Aorta (tissue), 5 donors: ENCODE measurements at regions not wholly inside any gene's neighbourhood (a gene's known extent, or its start where the extent isn't known, plus 50 kb on each side); places are given as distances from the start of the nearest gene placed in this dataset.
"Not testable (repeated sequence)": the region's sequence is repeated elsewhere in the genome, so short reads cannot be mapped to it uniquely, and the experiment has no call there.

Experiments
- ATAC-seq: fragments of 200-7000 bp; cut with Tn5 transposase; one replicate; pipeline ENCODE4 v1.9.1; 2022; ENCODE audit warnings: moderate library complexity; ENCODE audit not compliant: low FRiP score
- DNase-seq, 2 donors: peaks; one replicate each; pipeline ENCODE4 v3.0.0-alpha.2; 2020
- H3K27ac ChIP-seq, 2 donors: one replicate each; pipeline ENCODE4 v1.5.1; 2013; ENCODE audit warnings: low read length in 2 of 2, mild to moderate bottlenecking in 2 of 2, moderate library complexity in 2 of 2, control low read depth in 1 of 2, inconsistent platforms in 1 of 2, low read depth in 1 of 2
- H3K27me3 ChIP-seq, 2 donors: one replicate each; pipeline ENCODE4 v1.6.1; 2013; ENCODE audit warnings: control low read depth in 1 of 2, low read length in 1 of 2, mild to moderate bottlenecking in 1 of 2, moderate library complexity in 1 of 2; ENCODE audit not compliant: insufficient read depth in 2 of 2, control insufficient read depth in 1 of 2
- H3K36me3 ChIP-seq, 2 donors: one replicate each; pipeline ENCODE4 v1.6.1; 2013; ENCODE audit warnings: control low read depth in 1 of 2, low read length in 1 of 2, mild to moderate bottlenecking in 1 of 2; ENCODE audit not compliant: insufficient read depth in 2 of 2, control insufficient read depth in 1 of 2
- H3K4me1 ChIP-seq, 2 donors: one replicate each; pipeline ENCODE4 v1.6.1; 2013; ENCODE audit warnings: low read length in 2 of 2, control low read depth in 1 of 2, mild to moderate bottlenecking in 1 of 2, moderate library complexity in 1 of 2; ENCODE audit not compliant: insufficient read depth in 2 of 2, control insufficient read depth in 1 of 2
- H3K4me3 ChIP-seq, 2 donors: one replicate each; pipeline ENCODE4 v1.5.1; 2013; ENCODE audit warnings: low read length in 2 of 2, control low read depth in 1 of 2, mild to moderate bottlenecking in 1 of 2
- H3K9me3 ChIP-seq: one replicate; pipeline ENCODE4 v1.6.1; 2013; ENCODE audit warnings: mild to moderate bottlenecking, low read length; ENCODE audit not compliant: control insufficient read depth
- WGBS, 2 donors: extraction: QIAGEN DNeasy Blood & Tissue Kit; methylation state at CpG; one replicate each; pipeline ENCODE4 v1.1.7; 2013; 5-methylcytosine and 5-hydroxymethylcytosine counted together
- intact Hi-C, 2 donors: fragments of 100-400 bp; cut with DNase I; formaldehyde crosslinking; loops; one replicate each; pipeline versions ENCODE4 v1.14.2 to v1.15.0; 2022
- donor health status: healthy with polysubstance abuse.
- donor health status: Bipolar disorder and iron deficiency.
- donor health status: DM: no; HTN: no; CAD: no.
- donor health status: DM: no; HTN: no; CAD: no.
- donor health status: DM: yes; HTN: yes; CAD: no.

DNA sequence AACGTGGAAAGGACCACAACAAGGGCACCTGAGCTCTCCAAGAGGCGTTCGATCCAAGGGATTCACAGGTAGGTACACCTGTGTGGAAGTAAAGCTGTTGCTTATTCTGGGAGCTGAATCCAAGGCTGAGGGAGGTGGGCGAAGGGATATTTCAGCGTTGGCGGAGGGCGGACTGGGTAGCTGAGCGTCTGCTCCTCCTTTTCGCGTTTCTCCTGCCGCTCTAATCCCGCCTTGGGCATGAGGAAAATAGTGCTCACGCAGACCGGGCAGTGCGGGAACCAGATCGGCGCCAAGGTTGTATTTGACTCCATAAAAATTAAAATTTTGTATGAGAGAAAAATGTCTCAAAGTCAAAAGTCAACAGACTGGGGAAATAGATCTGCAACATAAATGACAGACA, 3966.2 kb upstream of the OR11H1 start:
- H3K4me1 ChIP-seq, DNase-seq, H3K27me3 ChIP-seq, H3K9me3 ChIP-seq, H3K36me3 ChIP-seq, H3K4me3 ChIP-seq, ATAC-seq, H3K27ac ChIP-seq, intact Hi-C loops: not testable (repeated sequence)
- 65 to 69% methylated on average over 17 of the region's 17 CpGs for WGBS, 2 donors

DNA sequence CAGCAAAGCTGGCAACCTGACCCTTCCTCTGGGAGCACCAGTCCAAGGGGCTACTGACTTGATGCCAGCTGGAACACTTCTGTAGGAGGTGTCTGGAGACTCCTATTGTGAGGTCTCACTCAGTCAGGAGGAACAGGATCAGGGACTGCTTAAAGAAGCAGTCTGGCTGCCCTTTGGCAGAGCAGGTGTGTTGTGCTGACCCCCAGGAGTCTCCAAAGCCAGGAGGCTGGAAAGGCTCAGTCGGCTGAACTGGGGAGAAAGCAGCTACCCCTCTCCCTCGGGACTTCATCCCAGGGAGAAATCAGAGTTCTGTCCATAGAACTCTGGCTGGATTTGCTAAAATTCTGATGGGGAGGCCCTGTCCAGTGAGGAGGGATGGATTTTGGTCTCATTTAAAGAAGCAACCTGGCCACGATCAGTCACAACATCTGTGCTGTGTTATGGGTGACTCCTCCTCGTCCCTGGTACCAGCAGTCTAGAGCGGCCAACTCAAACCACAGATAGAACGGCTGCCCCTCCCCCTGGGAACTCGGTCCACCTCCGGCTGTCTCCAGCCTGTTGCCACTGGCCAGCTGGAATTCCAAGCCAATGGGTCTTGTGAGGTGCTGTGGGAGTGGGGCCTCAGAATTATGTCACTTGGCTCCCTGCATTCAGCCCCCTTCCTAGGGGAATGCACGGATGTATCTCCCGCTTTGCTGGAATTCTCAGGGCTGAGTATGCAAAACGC, 3959.0 kb upstream of the OR11H1 start:
- DNase-seq, H3K36me3 ChIP-seq, H3K27me3 ChIP-seq, H3K4me1 ChIP-seq, H3K4me3 ChIP-seq, intact Hi-C loops, ATAC-seq, H3K27ac ChIP-seq, H3K9me3 ChIP-seq: not testable (repeated sequence)
- whole genome bisulfite sequencing, 2 donors: 71% methylated on average over 11 of the region's 11 CpGs

DNA sequence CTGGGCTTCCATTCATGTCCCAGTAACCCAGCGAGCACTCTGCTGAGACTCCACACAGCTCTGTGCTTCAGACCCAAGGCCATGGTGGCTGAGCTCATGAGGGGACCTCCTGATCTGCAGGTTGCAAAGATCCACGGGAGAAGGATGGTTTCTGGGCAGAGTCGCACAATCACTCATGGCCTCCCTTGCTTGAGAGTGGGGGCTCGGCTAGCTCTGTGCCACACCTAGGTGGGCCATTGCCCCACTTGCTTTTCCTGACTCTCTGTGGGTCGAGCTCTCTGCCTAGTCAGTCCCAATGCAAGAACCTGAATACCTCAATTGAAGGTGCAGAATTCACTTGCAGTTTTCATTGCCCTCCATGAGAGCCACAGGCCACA, 3958.4 kb upstream of the OR11H1 start:
- ATAC-seq: not testable (repeated sequence)

DNA sequence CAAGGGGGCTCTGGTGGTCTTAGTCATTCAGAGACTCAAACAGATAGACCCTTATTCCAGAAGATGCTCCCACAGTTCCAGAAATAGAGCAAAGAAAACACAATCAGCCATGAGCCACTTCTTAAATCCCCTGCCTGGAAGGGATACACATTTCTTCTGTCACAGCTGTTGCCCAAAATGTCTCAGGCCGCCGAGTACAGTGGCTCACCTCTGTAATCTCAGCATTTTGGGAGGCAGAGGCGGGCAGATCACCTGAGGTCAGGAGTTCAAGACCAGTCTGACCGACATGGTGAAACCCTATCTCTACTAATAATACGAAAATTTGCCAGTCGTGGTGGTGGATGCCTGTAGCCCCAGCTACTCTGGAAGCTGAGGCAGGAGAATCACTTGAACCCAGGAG, 3954.8 kb upstream of the OR11H1 start:
- H3K27ac ChIP-seq, intact Hi-C loops, H3K27me3 ChIP-seq, H3K4me1 ChIP-seq, H3K4me3 ChIP-seq, ATAC-seq, DNase-seq, H3K36me3 ChIP-seq, H3K9me3 ChIP-seq: not testable (repeated sequence)
- 46 to 48% methylated on average over 6 of the region's 6 CpGs for WGBS, 2 donors

More for the DNA sequence above, 3958.4 kb upstream of the OR11H1 start:
- intact Hi-C loops, H3K36me3 ChIP-seq, H3K27ac ChIP-seq, H3K4me1 ChIP-seq, H3K27me3 ChIP-seq, H3K4me3 ChIP-seq, H3K9me3 ChIP-seq, DNase-seq: not testable (repeated sequence)
- 58 to 61% methylated on average over 5 of the region's 5 CpGs for WGBS, 2 donors

DNA sequence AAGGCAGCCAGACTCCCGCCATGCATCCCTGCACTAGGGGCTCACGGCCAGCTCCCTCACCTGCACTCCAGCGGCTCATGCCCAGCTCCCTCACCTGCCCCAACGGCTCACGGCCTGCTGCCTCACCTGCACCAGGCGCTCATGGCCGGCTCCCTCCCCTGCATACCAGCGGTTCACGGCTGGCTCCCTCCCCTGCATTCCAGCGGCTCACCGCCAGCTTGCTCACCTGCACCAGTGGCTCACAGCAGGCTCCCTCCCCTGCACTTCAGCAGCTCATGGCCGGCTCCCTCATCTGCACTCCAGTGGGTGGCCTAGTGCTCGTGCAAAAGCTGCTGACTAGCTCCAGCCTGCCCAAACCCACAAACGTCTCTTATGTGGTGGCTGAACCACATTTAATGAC, 3953.8 kb upstream of the OR11H1 start:
- ATAC-seq (peak; percentile 62), DNase-seq (peak in 1 of 2 donors; percentile 79)
- H3K4me1 ChIP-seq, H3K27me3 ChIP-seq, intact Hi-C loops, H3K27ac ChIP-seq, H3K9me3 ChIP-seq, H3K4me3 ChIP-seq, H3K36me3 ChIP-seq: not testable (repeated sequence)
- 72 to 73% methylated on average over 14 of the region's 14 CpGs for WGBS, 2 donors

DNA sequence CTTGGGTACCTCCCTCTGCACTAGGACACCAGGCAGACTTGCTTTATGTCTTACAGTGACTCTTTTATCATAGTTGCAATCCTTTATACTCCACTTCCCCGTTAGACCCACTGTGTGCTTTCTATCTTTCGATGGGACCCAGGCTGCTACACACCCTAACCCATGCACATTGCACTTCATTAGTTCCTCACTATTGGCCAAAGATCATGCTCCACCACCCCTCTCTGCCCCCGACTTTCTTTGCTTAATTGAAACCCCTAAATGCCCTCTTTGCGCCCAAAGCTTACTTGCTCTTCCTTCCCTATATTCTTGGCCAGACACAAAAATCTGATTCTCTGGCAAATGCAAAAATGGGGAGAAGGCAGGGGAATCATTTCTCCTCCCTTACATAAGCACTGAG, 3953.3 kb upstream of the OR11H1 start:
- H3K27ac ChIP-seq, ATAC-seq, H3K4me1 ChIP-seq, DNase-seq, H3K9me3 ChIP-seq, H3K4me3 ChIP-seq, H3K27me3 ChIP-seq, H3K36me3 ChIP-seq, intact Hi-C loops: not testable (repeated sequence)
- 51 to 54% methylated on average over 4 of the region's 4 CpGs for WGBS, 2 donors

DNA sequence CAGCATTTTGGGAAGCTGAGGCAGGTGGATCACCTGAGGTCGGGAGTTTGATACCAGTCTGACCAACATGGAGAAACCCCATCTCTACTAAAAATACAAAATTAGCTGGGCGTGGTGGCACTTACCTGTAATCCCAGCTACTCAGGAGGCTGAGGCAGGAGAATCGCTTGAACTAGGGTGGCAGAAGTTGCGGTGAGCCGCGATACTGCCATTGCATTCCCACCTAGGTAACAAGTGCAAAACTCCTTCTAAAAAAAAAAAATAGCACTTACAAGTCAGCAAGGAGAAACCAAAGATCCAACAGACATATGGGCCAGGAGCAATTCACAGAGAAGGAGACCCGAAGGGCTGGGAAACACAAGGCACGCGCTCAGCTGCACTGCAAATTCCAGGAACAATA, 3951.3 kb upstream of the OR11H1 start:
- intact Hi-C loops, DNase-seq, H3K4me1 ChIP-seq, H3K36me3 ChIP-seq, H3K9me3 ChIP-seq, H3K4me3 ChIP-seq, ATAC-seq, H3K27me3 ChIP-seq, H3K27ac ChIP-seq: not testable (repeated sequence)
- 66 to 74% methylated on average over 9 of the region's 9 CpGs for WGBS, 2 donors

DNA sequence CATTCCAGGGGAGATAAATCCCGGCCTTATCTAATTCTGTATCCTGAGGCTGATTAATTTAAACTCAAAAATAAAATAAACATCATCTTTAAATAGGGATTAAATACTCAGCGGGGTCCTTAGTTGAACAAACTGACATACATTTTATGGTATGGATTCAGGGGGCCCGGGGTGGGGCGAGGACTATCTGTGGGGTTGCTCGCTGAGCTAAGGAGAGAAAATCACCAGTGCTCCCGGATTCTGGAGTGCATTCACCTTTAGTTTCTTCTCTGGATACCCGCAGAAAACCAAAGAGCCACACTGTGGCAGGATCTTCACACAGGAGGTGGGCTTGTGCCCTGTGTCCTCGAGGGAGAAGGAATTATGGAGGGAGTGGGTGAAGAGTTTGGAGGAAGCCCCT, 3949.9 kb upstream of the OR11H1 start:
- H3K9me3 ChIP-seq, intact Hi-C loops: not testable (repeated sequence)
- 48 to 49% methylated on average over 8 of the region's 8 CpGs for WGBS, 2 donors

DNA sequence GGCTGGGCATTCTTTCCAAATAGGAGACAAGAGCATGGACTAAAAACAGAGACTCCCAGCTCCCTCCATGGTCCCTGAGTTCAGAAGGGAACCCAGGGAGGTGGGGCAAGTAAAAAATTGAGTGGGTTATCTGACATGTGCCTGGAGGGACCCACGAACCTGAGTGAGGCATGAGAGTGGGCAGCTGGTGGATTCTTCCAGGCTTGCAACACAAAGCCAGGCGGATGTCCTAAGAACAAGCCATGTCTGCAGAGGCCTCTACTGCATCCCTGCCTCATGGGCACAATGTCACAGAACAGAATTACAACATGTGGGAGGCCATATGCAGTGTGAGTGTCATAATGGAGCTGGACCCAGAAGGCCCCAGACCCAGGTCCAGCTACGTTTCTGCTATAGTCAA, 3949.4 kb upstream of the OR11H1 start:
- ATAC-seq, H3K36me3 ChIP-seq, DNase-seq, H3K9me3 ChIP-seq, H3K4me3 ChIP-seq, H3K4me1 ChIP-seq, H3K27ac ChIP-seq, H3K27me3 ChIP-seq, intact Hi-C loops: not testable (repeated sequence)
- WGBS, 2 donors: 35% methylated on average over 3 of the region's 3 CpGs

More for the DNA sequence above, 3949.9 kb upstream of the OR11H1 start:
- not testable (repeated sequence) for H3K4me1 ChIP-seq, H3K36me3 ChIP-seq, DNase-seq, H3K27me3 ChIP-seq, ATAC-seq, H3K4me3 ChIP-seq, H3K27ac ChIP-seq
